ENCODE measurements at regions not wholly inside any gene's neighbourhood (a gene's known extent, or its start where the extent isn't known, plus 50 kb on each side); places are given as distances from the start of the nearest gene placed in this dataset.
A peak's percentile ranks its signal among the peaks of the same experiment; 100 is the strongest.
"Not testable (repeated sequence)": the region's sequence is repeated elsewhere in the genome, so short reads cannot be mapped to it uniquely, and the experiment has no call there.

DNA sequence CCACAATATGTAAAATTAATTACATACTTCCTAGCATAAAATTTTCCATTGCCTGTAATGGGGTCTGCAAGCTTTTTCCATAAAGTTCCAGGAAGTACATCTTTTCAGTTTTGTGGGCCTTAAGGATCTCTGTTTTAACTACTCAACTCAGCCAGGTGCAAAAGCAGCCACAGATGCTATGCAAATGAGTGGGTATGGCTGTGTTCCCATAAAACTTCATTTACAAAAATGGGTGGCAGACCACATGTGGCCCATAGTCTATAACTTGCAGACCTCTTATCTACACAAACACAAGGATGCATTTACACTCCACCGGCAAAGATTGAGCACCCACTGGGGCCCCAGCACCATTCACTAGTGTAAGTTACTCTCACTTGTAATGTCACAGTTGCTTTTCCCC, 123.1 kb downstream of the ARHGAP11B start:
- in situ Hi-C loops (cut with HindIII; ENCODE audit: low sequenced_read_pairs); DNase-seq (ENCODE audit: low spot score): not testable (repeated sequence)

DNA sequence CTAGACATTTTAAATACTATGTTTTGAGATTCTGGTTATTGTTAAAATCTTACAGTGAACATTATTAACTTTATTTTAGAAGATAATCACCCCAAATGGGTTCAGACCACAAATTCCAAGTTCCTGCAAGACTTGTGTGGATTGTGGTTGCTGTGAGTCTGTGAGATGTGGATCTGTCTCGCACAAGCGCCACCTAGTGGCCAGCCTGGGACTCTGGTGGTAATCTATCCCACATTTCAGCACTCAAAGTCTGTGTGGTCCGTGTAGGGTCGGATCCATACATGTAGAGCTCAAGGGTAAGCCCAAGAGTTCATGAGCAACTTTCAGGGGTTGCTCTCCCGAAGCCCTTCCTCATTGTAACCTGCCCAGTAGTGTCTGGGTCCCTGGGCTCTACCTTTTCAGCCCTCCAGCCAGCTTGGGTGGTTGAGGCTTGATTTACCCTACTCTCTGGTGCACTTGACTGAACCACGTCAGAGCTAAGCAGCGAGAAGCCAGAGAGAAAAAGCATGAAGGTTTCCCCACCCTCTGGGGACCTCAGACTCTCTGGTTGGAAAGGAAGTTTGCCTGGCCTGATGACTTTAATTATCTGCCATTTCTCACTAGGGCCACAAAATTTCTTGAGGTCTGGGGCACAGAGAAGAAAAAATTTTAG, 129.2 kb downstream of the ARHGAP11B start:
- DNase-seq (ENCODE audit: low spot score); in situ Hi-C loops (cut with HindIII; ENCODE audit: low sequenced_read_pairs): not testable (repeated sequence)

DNA sequence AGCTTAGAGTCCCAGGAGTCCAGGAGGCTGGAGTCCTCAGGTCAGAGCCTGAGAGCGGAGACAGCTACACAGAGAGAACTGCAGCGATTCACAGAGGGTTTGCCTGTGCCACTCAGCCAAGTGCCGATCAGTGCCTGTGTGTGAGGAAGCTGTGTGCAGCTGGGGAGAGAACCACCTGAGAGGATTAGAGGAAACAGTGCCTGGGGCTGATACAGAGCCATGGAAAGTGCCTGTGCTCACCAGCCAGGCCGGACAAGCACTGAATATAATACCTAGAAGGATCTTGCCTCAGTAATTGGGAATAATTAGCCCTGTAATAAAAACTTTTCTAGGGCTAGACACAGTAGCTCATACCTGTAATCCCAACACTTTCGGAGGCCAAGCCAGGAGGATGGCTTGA, 134.7 kb downstream of the ARHGAP11B start:
- in situ Hi-C loops (cut with HindIII; ENCODE audit: low sequenced_read_pairs); DNase-seq (ENCODE audit: low spot score): not testable (repeated sequence)

DNA sequence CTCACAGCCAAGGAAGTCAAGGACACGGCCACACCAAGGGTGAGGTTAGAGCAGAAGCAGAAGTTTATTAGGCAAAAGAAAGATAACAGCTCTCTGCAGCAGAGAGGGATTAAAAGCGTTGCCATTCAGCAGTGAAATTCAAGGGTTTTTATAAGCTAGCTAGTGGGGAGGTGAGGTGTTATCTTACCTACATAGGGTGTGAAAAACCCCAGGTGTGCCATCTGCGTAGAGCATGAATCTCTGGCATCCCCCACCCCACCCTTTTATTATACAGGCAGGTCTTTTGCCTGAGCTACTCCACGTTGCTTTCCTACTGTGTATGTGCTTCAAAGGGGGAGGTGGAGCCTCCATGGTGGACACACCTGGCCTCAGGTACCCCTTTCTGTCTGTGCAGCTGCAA, 135.4 kb downstream of the ARHGAP11B start:
- in situ Hi-C loops (cut with HindIII; ENCODE audit: low sequenced_read_pairs) = not testable (repeated sequence)

DNA sequence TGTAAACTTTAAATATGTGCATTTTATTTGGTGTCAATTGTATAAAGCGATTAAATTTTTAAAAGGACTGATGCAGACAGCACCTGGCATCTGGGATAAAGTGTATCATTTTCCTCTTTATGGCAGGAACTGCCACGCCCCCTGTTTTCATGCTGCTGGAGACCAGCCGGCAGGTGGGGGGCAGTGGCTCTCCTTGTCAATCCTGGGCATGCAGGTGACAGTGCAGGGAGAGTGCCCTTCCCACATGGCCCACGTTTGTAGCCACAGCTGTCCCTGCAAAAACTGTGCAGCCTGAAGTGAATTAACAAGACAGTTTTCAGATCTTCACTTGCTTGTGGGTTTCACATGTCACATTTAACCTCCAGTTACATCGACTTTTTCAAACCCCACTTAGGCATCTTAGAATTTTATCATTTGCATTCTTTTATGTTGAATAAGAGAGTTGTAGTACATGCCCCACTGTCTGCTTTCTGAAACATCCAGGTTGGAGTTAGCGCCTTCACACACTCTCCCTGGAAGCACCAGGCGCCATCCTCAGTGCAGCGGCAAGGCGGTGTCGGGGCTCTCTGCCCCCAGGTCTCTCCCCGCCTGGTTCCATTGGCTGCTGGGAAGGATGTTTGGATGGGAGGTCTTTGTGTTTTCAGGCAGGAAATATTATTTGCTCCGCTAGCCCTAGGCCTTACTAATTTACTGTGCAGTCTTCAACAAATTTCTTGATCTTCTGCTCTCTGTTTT, 134.2 kb upstream of the FAN1 start:
- in situ Hi-C loops (cut with HindIII; ENCODE audit: low sequenced_read_pairs) = not testable (repeated sequence)

More for the DNA sequence above, 135.4 kb downstream of the ARHGAP11B start:
- not testable (repeated sequence) for DNase-seq (ENCODE audit: low spot score)

DNA sequence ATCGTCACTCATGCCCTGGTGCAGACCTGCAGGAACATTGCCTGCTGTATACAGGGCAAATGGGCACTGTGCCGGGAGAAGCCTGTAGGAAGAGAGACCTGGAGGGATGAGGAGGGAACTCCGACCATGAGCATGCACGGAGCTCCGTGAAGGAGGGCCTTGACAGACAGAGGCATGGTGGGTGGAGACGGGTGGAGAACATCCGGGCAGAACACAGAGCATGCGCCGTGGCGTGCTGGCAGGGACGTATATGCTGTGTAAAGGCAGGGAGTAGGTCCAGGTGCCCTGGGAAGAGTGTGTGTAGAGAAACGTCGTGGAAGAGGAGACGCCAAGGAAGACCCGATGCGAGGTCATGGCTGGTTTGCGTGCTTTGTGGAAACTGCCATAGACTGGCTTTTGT, 133.0 kb upstream of the FAN1 start:
- DNase-seq (ENCODE audit: low spot score) = no peak
- in situ Hi-C loops (cut with HindIII; ENCODE audit: low sequenced_read_pairs) = no loop called here

More for the DNA sequence above, 134.2 kb upstream of the FAN1 start:
- not testable (repeated sequence) for DNase-seq (ENCODE audit: low spot score)

DNA sequence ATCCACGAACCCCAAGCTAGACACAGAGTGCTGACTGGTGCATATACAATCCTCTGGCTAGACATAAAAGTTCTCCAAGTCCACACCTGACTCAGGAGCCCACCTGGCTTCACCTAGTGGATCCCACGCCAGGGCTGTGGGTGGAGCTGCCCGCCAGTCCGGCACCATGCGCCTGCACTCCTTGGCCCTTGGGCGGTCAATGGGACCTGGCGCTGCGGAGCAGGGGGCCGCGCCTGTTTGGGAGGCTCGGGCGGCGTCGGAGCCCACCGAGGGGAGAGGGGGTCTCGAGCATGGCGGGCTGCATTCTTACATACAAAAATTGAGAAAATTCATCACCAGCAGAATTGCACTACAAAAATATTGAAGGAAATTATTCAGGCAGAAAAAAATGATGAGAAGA, 120.7 kb upstream of the FAN1 start:
- no peak for DNase-seq (ENCODE audit: low spot score)
- in situ Hi-C loops (cut with HindIII; ENCODE audit: low sequenced_read_pairs) = no loop called here

DNA sequence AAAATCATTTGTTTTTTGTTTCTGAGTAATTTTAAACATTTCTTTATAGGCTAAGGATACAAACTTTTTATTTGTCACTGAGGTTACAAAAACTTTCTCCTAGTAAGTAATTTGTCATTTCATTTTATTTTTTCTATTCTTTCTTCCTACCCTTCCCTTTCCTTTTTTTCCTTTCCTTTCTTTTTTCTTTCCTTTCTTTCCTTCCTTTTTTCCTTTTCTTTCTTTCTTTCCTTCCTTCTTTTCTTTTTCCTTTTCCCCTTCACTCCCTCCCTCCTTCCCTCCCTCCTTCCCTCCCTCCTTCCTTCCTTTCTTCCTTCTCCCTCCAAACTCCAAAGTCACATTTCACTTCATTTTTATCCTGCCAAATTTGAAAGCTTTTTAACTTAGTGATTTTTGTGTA, 115.1 kb upstream of the FAN1 start:
- in situ Hi-C loops (cut with HindIII; ENCODE audit: low sequenced_read_pairs) = no loop called here
- DNase-seq (ENCODE audit: low spot score) = no peak

DNA sequence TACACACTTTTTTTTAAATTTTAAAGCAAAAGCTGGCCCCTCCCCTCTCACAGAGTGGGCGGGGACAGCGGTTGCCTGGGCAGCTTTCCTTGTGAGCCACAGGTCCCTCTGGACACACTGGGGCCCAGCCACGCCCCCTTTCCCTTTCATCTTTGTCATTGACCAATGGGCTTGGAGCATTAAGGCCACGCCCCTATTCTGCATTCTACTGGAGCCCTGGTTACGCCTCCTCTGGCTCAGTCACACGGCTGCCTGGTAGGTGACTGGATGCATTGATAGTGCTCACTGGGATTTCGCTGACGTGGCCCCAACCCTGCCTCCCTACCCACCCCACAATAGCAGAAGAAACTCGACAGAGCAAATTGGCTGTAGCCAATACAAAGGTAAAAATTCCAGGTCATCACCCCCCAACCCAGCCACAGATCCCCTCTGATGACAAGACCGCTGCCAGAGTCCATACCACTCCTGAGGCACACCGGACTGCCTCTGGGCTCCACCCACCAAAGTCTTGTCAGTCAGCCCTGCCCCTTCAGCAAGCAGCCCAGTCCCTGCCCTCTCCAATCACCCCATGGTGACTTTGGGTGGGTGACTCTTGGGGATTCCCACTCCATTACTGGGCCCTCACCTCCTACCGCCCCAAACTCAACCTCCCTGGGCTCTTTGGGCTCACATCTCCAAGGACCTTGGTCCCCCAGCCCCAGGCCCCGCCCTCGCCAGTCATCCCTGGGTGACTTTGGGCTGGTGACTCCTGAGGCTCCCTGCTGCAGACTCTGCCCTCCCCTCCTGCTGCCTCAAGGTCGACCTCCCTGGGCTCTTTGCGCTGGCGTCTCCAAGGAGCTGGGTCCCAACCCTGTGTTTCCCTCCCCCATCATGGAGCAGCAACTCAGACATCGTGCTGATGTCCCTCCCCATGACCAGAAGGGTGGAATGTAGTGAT, 112.2 kb upstream of the FAN1 start:
- no peak for DNase-seq (ENCODE audit: low spot score)
- in situ Hi-C loops (cut with HindIII; ENCODE audit: low sequenced_read_pairs) = no loop called here

DNA sequence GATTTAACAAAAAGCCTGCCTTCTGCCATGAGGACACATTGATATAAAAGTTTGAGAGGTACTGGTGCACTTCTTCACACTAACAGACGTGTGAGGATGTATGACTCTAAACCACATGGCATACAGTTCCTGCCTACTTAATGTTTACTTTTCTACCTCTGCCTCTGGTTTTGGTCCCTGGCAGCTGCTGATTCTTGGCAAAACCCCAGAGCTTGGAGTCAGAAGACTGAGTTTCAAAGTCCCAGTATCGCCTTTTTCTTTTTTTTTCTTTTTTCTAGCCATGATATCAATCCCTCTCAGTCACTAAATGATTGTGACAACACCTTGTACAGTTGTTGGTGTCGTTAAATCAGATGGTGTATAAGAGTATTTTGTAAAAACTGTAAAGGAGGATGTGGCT, 110.9 kb upstream of the FAN1 start:
- in situ Hi-C loops (cut with HindIII; ENCODE audit: low sequenced_read_pairs) = not testable (repeated sequence)

DNA sequence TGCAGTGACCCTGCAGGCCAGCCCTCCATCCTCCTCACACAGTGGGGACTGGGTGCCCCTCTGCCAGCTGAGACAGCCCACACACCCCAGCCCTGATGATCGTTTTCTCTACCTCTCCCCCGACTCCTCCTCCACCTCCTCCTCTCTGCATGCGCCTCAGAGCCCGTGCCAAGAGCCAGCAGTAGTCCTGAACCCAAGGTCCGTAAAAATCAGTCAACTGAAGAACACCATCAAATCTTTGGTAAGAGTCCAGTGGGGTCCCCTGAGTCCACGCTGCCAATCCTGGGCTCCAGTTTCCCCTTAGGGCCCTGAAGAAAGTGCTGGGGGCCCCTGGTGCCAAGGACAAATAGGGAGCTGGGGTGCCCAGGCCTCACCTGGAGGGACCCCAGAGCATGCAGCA, 109.3 kb upstream of the FAN1 start:
- in situ Hi-C loops (cut with HindIII; ENCODE audit: low sequenced_read_pairs) = no loop called here
- no peak for DNase-seq (ENCODE audit: low spot score)

More for the DNA sequence above, 110.9 kb upstream of the FAN1 start:
- not testable (repeated sequence) for DNase-seq (ENCODE audit: low spot score)

DNA sequence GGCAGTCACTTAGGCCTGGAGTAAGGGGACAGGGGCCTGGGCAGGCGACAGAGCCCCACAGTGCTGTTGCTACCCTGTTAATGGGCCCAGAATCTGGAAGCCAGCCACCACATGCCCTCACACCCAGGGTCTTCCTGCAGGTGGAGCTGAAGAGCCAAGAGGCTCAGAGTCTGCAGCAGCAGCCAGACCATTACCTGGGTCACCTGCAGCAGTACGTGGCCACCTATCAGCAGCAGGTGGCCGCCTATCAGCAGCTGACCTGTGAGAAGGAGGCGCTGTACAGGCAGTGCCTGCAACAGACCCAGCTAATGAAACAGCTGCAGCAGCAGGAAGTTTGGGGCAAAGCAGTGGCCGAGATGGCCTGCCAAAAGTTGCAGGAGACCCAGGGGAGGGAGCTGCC, 104.2 kb upstream of the FAN1 start:
- in situ Hi-C loops (cut with HindIII; ENCODE audit: low sequenced_read_pairs); DNase-seq (ENCODE audit: low spot score): not testable (repeated sequence)

DNA sequence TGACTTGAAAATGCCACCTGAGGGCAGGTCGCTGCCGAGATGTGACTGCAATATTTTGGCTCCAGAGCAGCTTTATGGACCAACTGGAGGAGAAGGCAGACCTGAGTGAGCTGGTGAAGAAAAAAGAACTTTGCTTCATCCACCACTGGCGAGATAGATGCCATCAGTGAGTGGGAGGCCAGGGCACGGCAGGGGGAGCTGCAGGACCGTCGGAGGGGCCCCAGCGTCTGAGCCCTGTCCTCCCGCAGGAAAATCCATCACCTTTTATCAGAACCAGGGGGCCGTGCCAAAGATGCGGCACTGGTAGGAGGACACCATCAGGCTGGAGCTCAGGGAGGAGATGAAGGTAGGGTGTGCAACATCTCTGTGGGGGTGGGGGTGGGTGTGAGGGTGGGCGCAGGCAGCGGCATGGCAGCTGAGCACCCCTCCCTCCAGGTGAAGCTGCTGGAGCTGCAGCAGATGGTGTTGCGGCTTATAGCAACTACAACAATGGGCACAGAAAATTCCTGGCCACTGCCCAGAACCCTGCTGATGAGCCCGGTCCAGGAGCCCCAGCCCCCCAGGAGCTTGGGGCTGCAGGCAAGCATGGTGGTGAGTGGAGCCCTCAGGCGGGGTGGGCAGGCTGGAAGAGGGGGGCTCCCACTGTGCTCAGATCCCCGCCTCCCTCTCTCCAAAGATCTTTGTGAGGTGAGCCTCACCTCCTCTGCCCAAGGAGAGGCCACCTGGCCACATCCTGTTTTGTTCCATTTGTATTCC, 102.4 kb upstream of the FAN1 start:
- peak; percentile 62 for DNase-seq (ENCODE audit: low spot score)
- in situ Hi-C loops (cut with HindIII; ENCODE audit: low sequenced_read_pairs) = not testable (repeated sequence)

DNA sequence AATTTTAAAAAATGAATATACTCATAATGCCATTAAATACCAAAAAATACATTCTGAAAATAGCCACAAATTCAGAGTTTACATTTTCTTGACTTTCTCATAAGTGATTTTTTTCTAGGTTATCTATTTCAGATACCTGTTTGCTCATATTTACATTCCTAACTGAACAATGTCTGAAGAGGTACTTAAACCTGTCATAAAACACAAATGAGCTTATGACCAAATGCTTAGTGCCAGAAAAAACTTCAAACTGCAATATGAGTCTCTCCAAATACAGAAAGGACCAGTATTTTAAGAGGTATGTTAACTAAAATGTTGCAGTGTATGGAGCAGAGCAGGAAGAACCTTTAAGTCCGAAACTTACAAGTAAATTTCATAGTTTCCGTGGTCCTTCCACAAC, 101.7 kb upstream of the FAN1 start:
- in situ Hi-C loops (cut with HindIII; ENCODE audit: low sequenced_read_pairs) = not testable (repeated sequence)
- peak; percentile 38 for DNase-seq (ENCODE audit: low spot score)

DNA sequence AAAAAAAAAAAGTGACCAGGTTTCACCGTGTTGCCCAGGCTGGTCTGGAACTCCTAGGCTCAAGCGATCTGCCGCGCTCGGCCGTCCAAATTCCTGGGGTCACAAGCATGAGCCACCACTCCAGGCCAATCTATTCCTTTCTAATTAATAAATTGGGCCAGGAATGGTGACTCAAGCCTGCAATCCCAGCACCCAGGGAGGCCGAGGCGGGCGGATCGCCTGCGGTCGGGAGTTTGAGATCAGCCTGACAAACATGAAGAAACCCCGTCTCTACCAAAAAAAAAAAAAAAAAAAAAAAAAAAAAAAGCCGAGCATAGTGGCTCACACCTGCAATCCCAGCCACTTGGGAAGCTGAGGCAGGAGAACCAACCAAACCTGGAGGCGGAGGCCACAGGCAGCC, 100.0 kb upstream of the FAN1 start:
- in situ Hi-C loops (cut with HindIII; ENCODE audit: low sequenced_read_pairs); DNase-seq (ENCODE audit: low spot score): not testable (repeated sequence)

DNA sequence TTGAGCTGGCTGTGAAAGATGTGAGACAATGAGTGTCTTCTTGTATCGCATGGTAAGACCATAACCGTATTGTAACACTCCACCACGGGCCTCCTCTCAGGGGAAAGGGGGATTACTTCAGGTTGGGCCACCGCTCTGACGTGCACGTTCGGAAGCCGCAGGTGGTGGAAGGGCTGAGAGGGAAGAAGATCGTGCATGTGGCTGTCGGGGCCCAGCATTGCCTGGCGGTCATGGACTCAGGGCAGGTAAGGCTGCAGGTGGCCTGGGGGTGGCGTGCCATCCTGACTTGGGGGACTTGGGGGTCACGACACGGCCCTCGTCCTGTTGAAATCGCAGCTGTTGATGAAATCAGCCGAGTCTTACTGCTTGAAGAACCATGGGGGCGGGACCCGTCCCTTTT, 87.3 kb upstream of the FAN1 start:
- DNase-seq (ENCODE audit: low spot score) = no peak
- in situ Hi-C loops (cut with HindIII; ENCODE audit: low sequenced_read_pairs) = no loop called here

DNA sequence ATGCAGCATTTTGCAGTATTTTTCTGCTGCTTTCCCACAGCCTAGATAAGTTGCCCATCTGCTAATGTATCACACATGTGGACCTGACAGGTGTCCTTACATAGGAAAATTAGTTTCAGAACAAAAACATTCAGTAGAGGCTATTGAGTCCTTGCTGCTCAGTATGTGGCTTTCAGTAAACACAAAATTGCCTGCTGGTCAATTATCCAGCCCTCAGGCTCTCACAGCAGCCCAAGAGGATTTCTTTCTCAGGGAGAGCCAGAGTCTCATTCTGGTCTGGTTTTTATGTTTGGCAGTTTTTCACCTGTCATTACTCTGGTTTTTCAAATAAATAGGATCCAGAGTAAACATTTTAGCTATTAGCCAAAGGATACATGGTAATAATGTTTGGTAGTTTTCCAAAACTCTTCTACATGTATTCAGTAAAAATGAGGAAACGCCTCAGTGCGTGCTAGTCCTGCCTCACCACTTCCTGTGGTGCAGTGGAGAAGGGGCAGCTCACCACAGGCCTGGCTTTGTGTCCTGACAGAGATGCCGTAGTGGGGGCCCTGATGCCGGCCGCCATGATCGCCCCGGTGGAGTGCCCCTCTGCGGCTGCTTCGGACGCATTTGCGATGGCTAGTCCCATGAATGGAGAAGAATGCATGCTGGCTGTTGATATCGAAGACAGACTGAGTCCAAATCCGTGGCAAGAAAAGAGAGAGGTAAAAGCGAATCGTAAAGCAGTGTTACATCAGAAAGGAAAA, 80.5 kb upstream of the FAN1 start:
- DNase-seq (ENCODE audit: low spot score); in situ Hi-C loops (cut with HindIII; ENCODE audit: low sequenced_read_pairs): not testable (repeated sequence)

DNA sequence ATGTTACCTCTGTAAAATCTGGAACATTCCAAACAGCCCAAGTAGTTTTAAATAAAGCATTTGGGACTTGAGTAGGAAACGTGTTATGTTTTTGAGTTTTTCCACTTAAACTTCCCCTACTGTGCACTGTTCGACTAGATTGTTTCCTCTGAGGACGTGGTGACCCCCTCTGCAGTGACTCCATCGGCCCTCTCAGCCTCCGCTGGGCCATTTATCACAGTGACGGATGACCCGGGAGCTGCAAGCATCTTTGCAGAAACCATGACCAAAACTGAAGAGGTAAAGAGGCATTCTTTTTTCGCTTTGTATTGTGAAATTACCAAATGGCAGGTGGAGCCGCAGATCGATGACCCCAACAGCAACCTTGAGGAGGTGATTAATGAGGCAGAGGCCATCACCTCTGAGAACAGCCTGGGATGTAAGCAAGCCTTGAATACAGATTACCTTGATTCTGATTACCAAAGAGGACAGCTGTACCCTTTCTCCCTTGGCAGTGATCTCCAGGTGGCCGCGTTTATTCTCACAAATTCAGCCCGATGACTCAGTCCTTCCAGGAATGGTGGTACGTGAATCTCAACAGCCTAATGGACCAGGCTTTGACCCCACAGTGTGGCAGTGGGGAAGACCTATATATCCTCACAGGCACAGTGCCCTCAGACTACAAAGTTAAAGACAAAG, 79.1 kb upstream of the FAN1 start:
- no peak for DNase-seq (ENCODE audit: low spot score)
- in situ Hi-C loops (cut with HindIII; ENCODE audit: low sequenced_read_pairs) = no loop called here
